ENCODE measurements at regions not wholly inside any gene's neighbourhood (a gene's known extent, or its start where the extent isn't known, plus 50 kb on each side); places are given as distances from the start of the nearest gene placed in this dataset.

DNA sequence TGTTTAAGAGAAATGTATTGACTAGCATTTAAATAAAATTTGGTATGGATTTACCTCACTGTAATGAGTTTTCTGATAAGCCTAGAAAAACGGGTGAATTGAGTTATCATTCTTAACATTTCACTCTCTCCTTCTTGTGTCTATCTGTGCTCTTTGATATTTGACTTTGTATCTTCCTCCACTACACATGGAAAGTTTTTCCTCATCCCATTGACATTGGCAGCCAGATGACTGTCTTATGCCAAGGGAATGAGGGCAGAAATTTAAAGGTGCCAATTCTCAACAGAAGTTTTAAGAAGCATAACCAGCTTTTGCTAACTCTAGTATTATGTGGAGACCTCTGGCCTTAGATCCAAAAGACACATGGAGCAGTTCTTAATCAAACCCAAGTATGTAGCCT, 376.6 kb downstream of the DSEL start:
- TF ChIP-seq, protein P1, sequence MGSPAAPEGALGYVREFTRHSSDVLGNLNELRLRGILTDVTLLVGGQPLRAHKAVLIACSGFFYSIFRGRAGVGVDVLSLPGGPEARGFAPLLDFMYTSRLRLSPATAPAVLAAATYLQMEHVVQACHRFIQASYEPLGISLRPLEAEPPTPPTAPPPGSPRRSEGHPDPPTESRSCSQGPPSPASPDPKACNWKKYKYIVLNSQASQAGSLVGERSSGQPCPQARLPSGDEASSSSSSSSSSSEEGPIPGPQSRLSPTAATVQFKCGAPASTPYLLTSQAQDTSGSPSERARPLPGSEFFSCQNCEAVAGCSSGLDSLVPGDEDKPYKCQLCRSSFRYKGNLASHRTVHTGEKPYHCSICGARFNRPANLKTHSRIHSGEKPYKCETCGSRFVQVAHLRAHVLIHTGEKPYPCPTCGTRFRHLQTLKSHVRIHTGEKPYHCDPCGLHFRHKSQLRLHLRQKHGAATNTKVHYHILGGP (tag by site-specific recombination; IDR thresholded peaks at IDR 0.05): no peak
- TF ChIP-seq BCL11A (tag by site-specific recombination; IDR thresholded peaks at IDR 0.05; ENCODE audit: low read depth) (no peak), ZNF830 (tag by site-specific recombination; IDR thresholded peaks at IDR 0.05; ENCODE audit: low read depth) (no peak), SP2 (tag by site-specific recombination; IDR thresholded peaks at IDR 0.05) (no peak), ZBTB8A (tag by site-specific recombination; IDR thresholded peaks at IDR 0.05) (no peak), ZNF10 (tag by site-specific recombination; IDR thresholded peaks at IDR 0.05) (no peak), ZBTB1 (tag by site-specific recombination; IDR thresholded peaks at IDR 0.05) (no peak), SCRT1 (tag by site-specific recombination; IDR thresholded peaks at IDR 0.05; ENCODE audit: borderline replicate concordance) (no peak)
- TF ChIP-seq, protein P2, sequence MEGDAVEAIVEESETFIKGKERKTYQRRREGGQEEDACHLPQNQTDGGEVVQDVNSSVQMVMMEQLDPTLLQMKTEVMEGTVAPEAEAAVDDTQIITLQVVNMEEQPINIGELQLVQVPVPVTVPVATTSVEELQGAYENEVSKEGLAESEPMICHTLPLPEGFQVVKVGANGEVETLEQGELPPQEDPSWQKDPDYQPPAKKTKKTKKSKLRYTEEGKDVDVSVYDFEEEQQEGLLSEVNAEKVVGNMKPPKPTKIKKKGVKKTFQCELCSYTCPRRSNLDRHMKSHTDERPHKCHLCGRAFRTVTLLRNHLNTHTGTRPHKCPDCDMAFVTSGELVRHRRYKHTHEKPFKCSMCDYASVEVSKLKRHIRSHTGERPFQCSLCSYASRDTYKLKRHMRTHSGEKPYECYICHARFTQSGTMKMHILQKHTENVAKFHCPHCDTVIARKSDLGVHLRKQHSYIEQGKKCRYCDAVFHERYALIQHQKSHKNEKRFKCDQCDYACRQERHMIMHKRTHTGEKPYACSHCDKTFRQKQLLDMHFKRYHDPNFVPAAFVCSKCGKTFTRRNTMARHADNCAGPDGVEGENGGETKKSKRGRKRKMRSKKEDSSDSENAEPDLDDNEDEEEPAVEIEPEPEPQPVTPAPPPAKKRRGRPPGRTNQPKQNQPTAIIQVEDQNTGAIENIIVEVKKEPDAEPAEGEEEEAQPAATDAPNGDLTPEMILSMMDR (tag by site-specific recombination; IDR thresholded peaks at IDR 0.05): no peak
- TF ChIP-seq, protein P3, sequence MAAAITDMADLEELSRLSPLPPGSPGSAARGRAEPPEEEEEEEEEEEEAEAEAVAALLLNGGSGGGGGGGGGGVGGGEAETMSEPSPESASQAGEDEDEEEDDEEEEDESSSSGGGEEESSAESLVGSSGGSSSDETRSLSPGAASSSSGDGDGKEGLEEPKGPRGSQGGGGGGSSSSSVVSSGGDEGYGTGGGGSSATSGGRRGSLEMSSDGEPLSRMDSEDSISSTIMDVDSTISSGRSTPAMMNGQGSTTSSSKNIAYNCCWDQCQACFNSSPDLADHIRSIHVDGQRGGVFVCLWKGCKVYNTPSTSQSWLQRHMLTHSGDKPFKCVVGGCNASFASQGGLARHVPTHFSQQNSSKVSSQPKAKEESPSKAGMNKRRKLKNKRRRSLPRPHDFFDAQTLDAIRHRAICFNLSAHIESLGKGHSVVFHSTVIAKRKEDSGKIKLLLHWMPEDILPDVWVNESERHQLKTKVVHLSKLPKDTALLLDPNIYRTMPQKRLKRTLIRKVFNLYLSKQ (tag by site-specific recombination; IDR thresholded peaks at IDR 0.05; ENCODE audit: borderline replicate concordance): no peak
- TF ChIP-seq, protein P4, sequence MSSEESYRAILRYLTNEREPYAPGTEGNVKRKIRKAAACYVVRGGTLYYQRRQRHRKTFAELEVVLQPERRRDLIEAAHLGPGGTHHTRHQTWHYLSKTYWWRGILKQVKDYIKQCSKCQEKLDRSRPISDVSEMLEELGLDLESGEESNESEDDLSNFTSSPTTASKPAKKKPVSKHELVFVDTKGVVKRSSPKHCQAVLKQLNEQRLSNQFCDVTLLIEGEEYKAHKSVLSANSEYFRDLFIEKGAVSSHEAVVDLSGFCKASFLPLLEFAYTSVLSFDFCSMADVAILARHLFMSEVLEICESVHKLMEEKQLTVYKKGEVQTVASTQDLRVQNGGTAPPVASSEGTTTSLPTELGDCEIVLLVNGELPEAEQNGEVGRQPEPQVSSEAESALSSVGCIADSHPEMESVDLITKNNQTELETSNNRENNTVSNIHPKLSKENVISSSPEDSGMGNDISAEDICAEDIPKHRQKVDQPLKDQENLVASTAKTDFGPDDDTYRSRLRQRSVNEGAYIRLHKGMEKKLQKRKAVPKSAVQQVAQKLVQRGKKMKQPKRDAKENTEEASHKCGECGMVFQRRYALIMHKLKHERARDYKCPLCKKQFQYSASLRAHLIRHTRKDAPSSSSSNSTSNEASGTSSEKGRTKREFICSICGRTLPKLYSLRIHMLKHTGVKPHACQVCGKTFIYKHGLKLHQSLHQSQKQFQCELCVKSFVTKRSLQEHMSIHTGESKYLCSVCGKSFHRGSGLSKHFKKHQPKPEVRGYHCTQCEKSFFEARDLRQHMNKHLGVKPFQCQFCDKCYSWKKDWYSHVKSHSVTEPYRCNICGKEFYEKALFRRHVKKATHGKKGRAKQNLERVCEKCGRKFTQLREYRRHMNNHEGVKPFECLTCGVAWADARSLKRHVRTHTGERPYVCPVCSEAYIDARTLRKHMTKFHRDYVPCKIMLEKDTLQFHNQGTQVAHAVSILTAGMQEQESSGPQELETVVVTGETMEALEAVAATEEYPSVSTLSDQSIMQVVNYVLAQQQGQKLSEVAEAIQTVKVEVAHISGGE (tag by site-specific recombination; conservative IDR thresholded peaks at IDR 0.05; ENCODE audit: low read depth): no peak
- TF ChIP-seq, protein P5, sequence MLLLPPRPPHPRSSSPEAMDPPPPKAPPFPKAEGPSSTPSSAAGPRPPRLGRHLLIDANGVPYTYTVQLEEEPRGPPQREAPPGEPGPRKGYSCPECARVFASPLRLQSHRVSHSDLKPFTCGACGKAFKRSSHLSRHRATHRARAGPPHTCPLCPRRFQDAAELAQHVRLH (tag by site-specific recombination; IDR thresholded peaks at IDR 0.05): no peak
- TF ChIP-seq, protein P6, sequence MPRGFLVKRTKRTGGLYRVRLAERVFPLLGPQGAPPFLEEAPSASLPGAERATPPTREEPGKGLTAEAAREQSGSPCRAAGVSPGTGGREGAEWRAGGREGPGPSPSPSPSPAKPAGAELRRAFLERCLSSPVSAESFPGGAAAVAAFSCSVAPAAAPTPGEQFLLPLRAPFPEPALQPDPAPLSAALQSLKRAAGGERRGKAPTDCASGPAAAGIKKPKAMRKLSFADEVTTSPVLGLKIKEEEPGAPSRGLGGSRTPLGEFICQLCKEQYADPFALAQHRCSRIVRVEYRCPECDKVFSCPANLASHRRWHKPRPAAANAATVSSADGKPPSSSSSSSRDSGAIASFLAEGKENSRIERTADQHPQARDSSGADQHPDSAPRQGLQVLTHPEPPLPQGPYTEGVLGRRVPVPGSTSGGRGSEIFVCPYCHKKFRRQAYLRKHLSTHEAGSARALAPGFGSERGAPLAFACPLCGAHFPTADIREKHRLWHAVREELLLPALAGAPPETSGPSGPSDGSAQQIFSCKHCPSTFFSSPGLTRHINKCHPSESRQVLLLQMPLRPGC (tag by site-specific recombination; IDR thresholded peaks at IDR 0.05): no peak
